ENCODE measurements at regions not wholly inside any gene's neighbourhood (a gene's known extent, or its start where the extent isn't known, plus 50 kb on each side); places are given as distances from the start of the nearest gene placed in this dataset.

GRCh38 chr6:68342286-68342685 lies 292.8 kb upstream of the ADGRB3 start:
- peaks cover 21% of the 10 kb centered on the region for H3K9me3 Mint-ChIP-seq
- H3K27ac Mint-ChIP-seq, result no peak overlapping the region
- H3K4me1 Mint-ChIP-seq (ENCODE audit: low read depth), result no peaks in the 10 kb centered on the region
- TF ChIP-seq CTCF (IDR thresholded peaks at IDR 0.05), result no peak
- H3K4me3 Mint-ChIP-seq, result no peak overlapping the region
- no peak for DNase-seq
- H3K27me3 Mint-ChIP-seq (ENCODE audit: insufficient read depth), result no peaks in the 10 kb centered on the region
- H3K36me3 Mint-ChIP-seq (ENCODE audit: low read depth), result no peaks in the 10 kb centered on the region

GRCh38 chr6:68339488-68340131 lies 295.5 kb upstream of the ADGRB3 start:
- TF ChIP-seq CTCF (IDR thresholded peaks at IDR 0.05), result no peak
- Mint-ChIP-seq H3K4me1 (ENCODE audit: low read depth) (no peaks in the 10 kb centered on the region), H3K4me3 (no peak overlapping the region), H3K27me3 (ENCODE audit: insufficient read depth) (no peaks in the 10 kb centered on the region), H3K27ac (no peak overlapping the region), H3K36me3 (ENCODE audit: low read depth) (no peaks in the 10 kb centered on the region), H3K9me3 (peaks cover 16% of the 10 kb centered on the region)
- DNase-seq, result no peak

GRCh38 chr6:68333442-68333841 lies 301.6 kb upstream of the ADGRB3 start:
- H3K27me3 Mint-ChIP-seq (ENCODE audit: insufficient read depth), result no peaks in the 10 kb centered on the region
- no peak overlapping the region for H3K4me3 Mint-ChIP-seq
- no peaks in the 10 kb centered on the region for H3K4me1 Mint-ChIP-seq (ENCODE audit: low read depth)
- no peak for DNase-seq
- TF ChIP-seq CTCF (IDR thresholded peaks at IDR 0.05), result no peak
- H3K27ac Mint-ChIP-seq, result no peak overlapping the region
- H3K36me3 Mint-ChIP-seq (ENCODE audit: low read depth), result no peaks in the 10 kb centered on the region; the same call in 1 of the 2 replicates
- H3K9me3 Mint-ChIP-seq, result peaks cover 11% of the 10 kb centered on the region

- no peak for TF ChIP-seq CTCF (IDR thresholded peaks at IDR 0.05)
- no peak for DNase-seq
- no peak overlapping the region for H3K27ac Mint-ChIP-seq
- no peaks in the 10 kb centered on the region for H3K27me3 Mint-ChIP-seq (ENCODE audit: insufficient read depth)
- no peak overlapping the region for H3K4me3 Mint-ChIP-seq
- H3K9me3 Mint-ChIP-seq, result peaks cover 15% of the 10 kb centered on the region
- H3K4me1 Mint-ChIP-seq (ENCODE audit: low read depth), result no peaks in the 10 kb centered on the region
- H3K36me3 Mint-ChIP-seq (ENCODE audit: low read depth), result no peaks in the 10 kb centered on the region
Measured at GRCh38 chr6:68328156-68328555, 306.9 kb upstream of the ADGRB3 start.

- Mint-ChIP-seq H3K36me3 (ENCODE audit: low read depth) (no peaks in the 10 kb centered on the region), H3K27ac (no peak overlapping the region)
Measured at GRCh38 chr6:68326762-68327161, 308.3 kb upstream of the ADGRB3 start.

More at GRCh38 chr6:68326762-68327161, 308.3 kb upstream of the ADGRB3 start:
- Mint-ChIP-seq H3K9me3 (peaks cover 20% of the 10 kb centered on the region), H3K27me3 (ENCODE audit: insufficient read depth) (no peaks in the 10 kb centered on the region), H3K4me3 (no peak overlapping the region), H3K4me1 (ENCODE audit: low read depth) (no peaks in the 10 kb centered on the region)
- no peak for DNase-seq
- TF ChIP-seq CTCF (IDR thresholded peaks at IDR 0.05), result no peak
